IMR-90 (cell line): ENCODE measurements at regions not wholly inside any gene's neighbourhood (a gene's known extent, or its start where the extent isn't known, plus 50 kb on each side); places are given as distances from the start of the nearest gene placed in this dataset.

ENCODE experiments used
- ATAC-seq: fragments of 200-7000 bp; cut with Tn5 transposase; 2 replicates; pipeline ENCODE4 v1.9.1; 2020; ENCODE audit warnings: low read depth, mild to moderate bottlenecking, moderate library complexity
- BruUV-seq: library from RNA; stranded (reverse); fragments of 400-500 nt; replicated peaks from 2 replicates; lab custom pipeline; 2021; lab: Mats Ljungman, UMichigan
- CTCF ChIA-PET: fragments of 300-600 bp; formaldehyde crosslinking; extraction: SDS; loops from one replicate; lab custom pipeline; 2021; ENCODE audit warnings: antibody characterized with exemption; lab: Yijun Ruan, JAX
- POLR2A ChIA-PET: fragments of 300-600 bp; sonication (Branson Sonifier 250); formaldehyde crosslinking; loops from one replicate; lab custom pipeline; 2022; ENCODE audit warnings: antibody characterized with exemption; ENCODE audit not compliant: unreplicated experiment; lab: Charles Lee
- DNase-seq: peaks from one replicate; pipeline ENCODE4 v3.0.0; 2013
- H2AFZ ChIP-seq: replicated peaks from 2 replicates; pipeline ENCODE3; 2013; ENCODE audit warnings: low read length, mild to moderate bottlenecking; ENCODE audit not compliant: poor library complexity
- H2AK5ac ChIP-seq: 2 replicates; pipeline ENCODE4 v1.6.1; 2013; ENCODE audit warnings: low read depth, low read length, inconsistent platforms
- H2AK9ac ChIP-seq: replicated peaks from 2 replicates; pipeline ENCODE3; 2013; ENCODE audit warnings: mild to moderate bottlenecking, low read depth, low read length, moderate library complexity; ENCODE audit not compliant: poor library complexity
- H2BK120ac ChIP-seq: 2 replicates; pipeline ENCODE4 v1.6.1; 2013; ENCODE audit warnings: low read depth, low read length, inconsistent platforms
- H2BK15ac ChIP-seq: 3 replicates; pipeline ENCODE4 v1.6.1; 2013; ENCODE audit warnings: low read depth, low read length, inconsistent platforms
- H2BK20ac ChIP-seq: 2 replicates; pipeline ENCODE4 v1.6.1; 2013; ENCODE audit warnings: low read depth, mild to moderate bottlenecking, inconsistent platforms, low read length, moderate library complexity
- H2BK5ac ChIP-seq: 2 replicates; pipeline ENCODE4 v1.6.1; 2013; ENCODE audit warnings: mild to moderate bottlenecking, low read depth, low read length, inconsistent platforms; ENCODE audit not compliant: poor library complexity, severe bottlenecking
- H3K14ac ChIP-seq: replicated peaks from 2 replicates; pipeline ENCODE4 v1.6.1; 2013; ENCODE audit warnings: low read depth, low read length, inconsistent platforms
- H3K18ac ChIP-seq: 2 replicates; pipeline ENCODE4 v1.6.1; 2013; ENCODE audit warnings: low read depth, low read length, control low read depth
- H3K23ac ChIP-seq: 2 replicates; pipeline ENCODE4 v1.6.1; 2013; ENCODE audit warnings: low read depth, low read length, inconsistent platforms
- H3K27ac ChIP-seq: 2 replicates; pipeline ENCODE4 v1.5.1; 2013; ENCODE audit warnings: mild to moderate bottlenecking, control low read depth, low read length; ENCODE audit not compliant: insufficient read depth
- H3K27me3 ChIP-seq: 2 replicates; pipeline ENCODE4 v1.6.1; 2013; ENCODE audit warnings: low read length; ENCODE audit not compliant: control insufficient read depth, insufficient read depth
- H3K36me3 ChIP-seq: 2 replicates; pipeline ENCODE4 v1.6.1; 2013; ENCODE audit warnings: low read length, mixed read lengths; ENCODE audit not compliant: control insufficient read depth, insufficient read depth
- H3K4ac ChIP-seq: 2 replicates; pipeline ENCODE4 v1.6.1; 2013; ENCODE audit warnings: low read depth, low read length, inconsistent platforms
- H3K4me1 ChIP-seq: 2 replicates; pipeline ENCODE4 v1.6.1; 2013; ENCODE audit warnings: low read length, mixed read lengths; ENCODE audit not compliant: control insufficient read depth, insufficient read depth
- H3K4me2 ChIP-seq: 2 replicates; pipeline ENCODE4 v1.6.1; 2013; ENCODE audit warnings: low read depth, mild to moderate bottlenecking, control low read depth, low read length, moderate library complexity
- H3K4me3 ChIP-seq: 2 replicates; pipeline ENCODE4 v1.5.1; 2013; ENCODE audit warnings: low read depth, mild to moderate bottlenecking, control low read depth, low read length, moderate library complexity; ENCODE audit not compliant: insufficient read depth
- H3K56ac ChIP-seq: 2 replicates; pipeline ENCODE4 v1.6.1; 2013; ENCODE audit warnings: low read length, inconsistent platforms; ENCODE audit not compliant: insufficient read depth; ENCODE audit errors: extremely low read depth
- H3K79me1 ChIP-seq, 2 experiments: 2 replicates each; pipeline ENCODE4 v1.6.1; 2013; ENCODE audit warnings: low read length in 2 of 2, inconsistent platforms in 1 of 2, low read depth in 1 of 2
- H3K9ac ChIP-seq: 2 replicates; pipeline ENCODE4 v1.6.1; 2013; ENCODE audit warnings: low read depth, low read length, control low read depth
- H3K9me1 ChIP-seq: 2 replicates; pipeline ENCODE4 v1.6.1; 2013; ENCODE audit warnings: low read length, inconsistent platforms; ENCODE audit not compliant: insufficient read depth
- H3K9me3 ChIP-seq: 2 replicates; pipeline ENCODE4 v1.6.1; 2013; ENCODE audit warnings: low read length; ENCODE audit not compliant: control insufficient read depth, insufficient read depth
- H4K20me1 ChIP-seq: 2 replicates; pipeline ENCODE4 v1.6.1; 2013; ENCODE audit warnings: low read length, inconsistent platforms; ENCODE audit not compliant: insufficient read depth
- H4K5ac ChIP-seq: 2 replicates; pipeline ENCODE4 v1.6.1; 2013; ENCODE audit warnings: mild to moderate bottlenecking, low read depth, low read length, control low read depth
- H4K8ac ChIP-seq, 2 experiments: 2 replicates each; pipeline ENCODE4 v1.6.1; 2013; ENCODE audit warnings: low read depth in 2 of 2, low read length in 2 of 2, control low read depth in 1 of 2, inconsistent platforms in 1 of 2
- H4K91ac ChIP-seq: 2 replicates; pipeline ENCODE4 v1.6.1; 2013; ENCODE audit warnings: low read depth, low read length, inconsistent platforms; ENCODE audit not compliant: insufficient read depth
- CTCF ChIP-seq: conservative IDR thresholded peaks from 2 replicates; pipeline ENCODE4 v1.5.1; 2012; ENCODE audit warnings: mild to moderate bottlenecking, low read depth, low read length, improper control_type of control experiment
- FOS ChIP-seq: fragments of 150-350 bp; IDR thresholded peaks from 2 replicates; pipeline ENCODE4 v1.6.1; 2016; ENCODE audit warnings: low read depth, low read length
- MXI1 ChIP-seq: IDR thresholded peaks from 2 replicates; pipeline ENCODE4 v1.6.1; 2012; ENCODE audit warnings: low read depth, mild to moderate bottlenecking, low read length, moderate library complexity, borderline replicate concordance
- SMC3 ChIP-seq: fragments of 150-350 bp; IDR thresholded peaks from 2 replicates; pipeline ENCODE4 v1.6.1; 2016; ENCODE audit warnings: low read depth, mild to moderate bottlenecking, antibody characterized with exemption, low read length, moderate library complexity
- USF2 ChIP-seq: fragments of 150-350 bp; IDR thresholded peaks from 2 replicates; pipeline ENCODE4 v1.6.1; 2017; ENCODE audit warnings: mild to moderate bottlenecking, antibody characterized with exemption, low read length, low read depth
- WGBS, 2 experiments: methylation state at CpG; one replicate each; pipeline versions ENCODE4 v1.1.5 to v1.1.7; 2013; ENCODE audit warnings: missing lambda C conversion rate in 2 of 2; ENCODE audit not compliant: insufficient read length in 1 of 2; ENCODE audit errors: extremely low coverage in 2 of 2; 5-methylcytosine and 5-hydroxymethylcytosine counted together
- dilution Hi-C: fragments of 300-500 bp; cut with HindIII; formaldehyde crosslinking; loops from one replicate; pipeline ENCODE4 v1.14.3; 2018; ENCODE audit warnings: low sequenced_read_pairs; ENCODE audit not compliant: unreplicated experiment
- in situ Hi-C: fragments of 300-500 bp; cut with MboI; formaldehyde crosslinking; loops from 3 replicates; pipeline ENCODE4 v1.14.3; 2019; ENCODE audit warnings: low sequenced_read_pairs, inconsistent platforms, mixed read lengths
- intact Hi-C: fragments of 100-400 bp; cut with micrococcal nuclease; formaldehyde crosslinking; loops from 2 replicates; pipeline ENCODE4 v1.10.0; 2022

GRCh38 chr9:26034786-26035185 is 356.5 kb upstream of the TUSC1 start:
- CTCF ChIA-PET, result interaction anchor here (0.6 to 0.7 kb wide), 3 partner anchors 10 to 111 kb away, joined by 3 to 5 read pairs (median 3); no protein-coding TSS in a partner anchor
- no peak overlapping the region for H4K8ac ChIP-seq
- no peak overlapping the region for H3K27ac ChIP-seq
- H4K5ac ChIP-seq, result no peak overlapping the region
- no peak overlapping the region for H2AK5ac ChIP-seq
- TF ChIP-seq CTCF, result no peak
- no peak for TF ChIP-seq FOS
- no peak for TF ChIP-seq USF2
- TF ChIP-seq SMC3, result no peak
- TF ChIP-seq MXI1, result no peak
- intact Hi-C loops, result no loop called here
- H3K14ac ChIP-seq, result no peak overlapping the region
- no peaks in the 10 kb centered on the region for H3K36me3 ChIP-seq
- no peak overlapping the region for H2BK15ac ChIP-seq
- ATAC-seq (no peak), DNase-seq (peak; percentile 4)
- POLR2A ChIA-PET, result no interaction called here
- no peaks in the 10 kb centered on the region for H3K9me1 ChIP-seq
- no TSS peak for BruUV-seq
- H3K9me3 ChIP-seq, result no peaks in the 10 kb centered on the region
- no peaks in the 10 kb centered on the region for H3K79me1 ChIP-seq
- dilution Hi-C loops, result no loop called here
- H3K27me3 ChIP-seq, result no peaks in the 10 kb centered on the region; the same call in 1 of the 2 replicates
- H2BK20ac ChIP-seq, result no peak overlapping the region
- H3K4ac ChIP-seq, result no peak overlapping the region
- H3K18ac ChIP-seq, result no peak overlapping the region
- H3K23ac ChIP-seq, result no peak overlapping the region
- in situ Hi-C loops, result no loop called here
- H2AK9ac ChIP-seq, result no peak overlapping the region
- H2BK5ac ChIP-seq, result no peak overlapping the region
- H3K4me3 ChIP-seq, result no peak overlapping the region
- no peak overlapping the region for H2BK120ac ChIP-seq
- no peaks in the 10 kb centered on the region for H4K20me1 ChIP-seq
- H3K9ac ChIP-seq, result no peak overlapping the region
- no peak overlapping the region for H2AFZ ChIP-seq
- no peak overlapping the region for H4K91ac ChIP-seq
- no peak overlapping the region for H3K4me2 ChIP-seq
- WGBS, 2 experiments, result no CpG with 5 or more reads among the region's 6 CpGs
- no peaks in the 10 kb centered on the region for H3K4me1 ChIP-seq
- H3K56ac ChIP-seq, result no peak overlapping the region
